ENCODE measurements at regions not wholly inside any gene's neighbourhood (a gene's known extent, or its start where the extent isn't known, plus 50 kb on each side); places are given as distances from the start of the nearest gene placed in this dataset.

- TF ChIP-seq CTCF (IDR thresholded peaks at IDR 0.05; ENCODE audit: insufficient read depth, low read length, missing control alignments), result no peak
Measured at GRCh38 chr1:37169743-37170275, 135.5 kb upstream of the GRIK3 start.

GRCh38 chr1:37171691-37172090 is 137.4 kb upstream of the GRIK3 start:
- ChIA-PET CTCF (no interaction called here), POLR2A (no interaction called here)
- no peak overlapping the region for H3K4me3 ChIP-seq (ENCODE audit: low read depth, low read length)
- no peak for DNase-seq (ENCODE audit: low read depth, low spot score)
- TF ChIP-seq CTCF (IDR thresholded peaks at IDR 0.05; ENCODE audit: insufficient read depth, low read length, missing control alignments), result no peak

More at GRCh38 chr1:37169743-37170275, 135.5 kb upstream of the GRIK3 start:
- POLR2A ChIA-PET, result no interaction called here
- CTCF ChIA-PET, result no interaction called here
- no peak overlapping the region for H3K4me3 ChIP-seq (ENCODE audit: low read depth, low read length)
- DNase-seq (ENCODE audit: low read depth, low spot score), result no peak

- DNase-seq (ENCODE audit: low read depth, low spot score), result no peak
- CTCF ChIA-PET, result no interaction called here
- POLR2A ChIA-PET, result no interaction called here
- TF ChIP-seq CTCF (IDR thresholded peaks at IDR 0.05; ENCODE audit: insufficient read depth, low read length, missing control alignments), result no peak
- H3K4me3 ChIP-seq (ENCODE audit: low read depth, low read length), result no peak overlapping the region
Measured at GRCh38 chr1:37174341-37174740, 140.0 kb upstream of the GRIK3 start.

- no peak overlapping the region for H3K4me3 ChIP-seq (ENCODE audit: low read depth, low read length)
- CTCF ChIA-PET, result no interaction called here
- DNase-seq (ENCODE audit: low read depth, low spot score), result no peak
- POLR2A ChIA-PET, result no interaction called here
- no peak for TF ChIP-seq CTCF (IDR thresholded peaks at IDR 0.05; ENCODE audit: insufficient read depth, low read length, missing control alignments)
Measured at GRCh38 chr1:37174876-37175275, 140.6 kb upstream of the GRIK3 start.

GRCh38 chr1:37175666-37176215 is 141.4 kb upstream of the GRIK3 start:
- DNase-seq (ENCODE audit: low read depth, low spot score), result no peak
- POLR2A ChIA-PET, result no interaction called here
- no peak overlapping the region for H3K4me3 ChIP-seq (ENCODE audit: low read depth, low read length)
- no peak for TF ChIP-seq CTCF (IDR thresholded peaks at IDR 0.05; ENCODE audit: insufficient read depth, low read length, missing control alignments)
- CTCF ChIA-PET, result no interaction called here

- no peak for TF ChIP-seq CTCF (IDR thresholded peaks at IDR 0.05; ENCODE audit: insufficient read depth, low read length, missing control alignments)
- DNase-seq (ENCODE audit: low read depth, low spot score), result no peak
- no peak overlapping the region for H3K4me3 ChIP-seq (ENCODE audit: low read depth, low read length)
- ChIA-PET POLR2A (no interaction called here), CTCF (no interaction called here)
Measured at GRCh38 chr1:37176269-37176668, 142.0 kb upstream of the GRIK3 start.
